Naive thymus-derived CD4-positive, alpha-beta T cell (primary cell): ENCODE measurements at regions not wholly inside any gene's neighbourhood (a gene's known extent, or its start where the extent isn't known, plus 50 kb on each side); places are given as distances from the start of the nearest gene placed in this dataset.

Experiments
- ATAC-seq: fragments of 150-1000 bp; cut with Tn5 transposase; 2 replicates; pipeline ENCODE4 v1.10.0; 2021; ENCODE audit warnings: mild to moderate bottlenecking, moderate library complexity
- CTCF ChIA-PET: fragments of 350-600 bp; sonication (Branson Sonifier 250); formaldehyde crosslinking; loops from one replicate; lab custom pipeline; 2021; ENCODE audit warnings: antibody characterized with exemption; lab: Charles Lee
- POLR2A ChIA-PET: fragments of 350-600 bp; sonication (Branson Sonifier 250); formaldehyde crosslinking; loops from one replicate; lab custom pipeline; 2021; ENCODE audit warnings: antibody characterized with exemption, inconsistent platforms; lab: Charles Lee
- DNase-seq, 9 donors: peaks; one replicate each; pipeline versions ENCODE4 v3.0.0 to v3.0.0-alpha.2; 2020 to 2022; ENCODE audit warnings: mixed read lengths in 1 of 9
- H3K27ac ChIP-seq: one replicate; pipeline ENCODE4 v1.7.0; 2013; ENCODE audit warnings: mild to moderate bottlenecking, low read depth, low read length, moderate library complexity
- H3K27me3 ChIP-seq, 2 donors: one replicate each; pipeline ENCODE4 v1.7.0; 2013; ENCODE audit warnings: low read length in 2 of 2, mild to moderate bottlenecking in 2 of 2, moderate library complexity in 2 of 2; ENCODE audit not compliant: control insufficient read depth in 2 of 2, insufficient read depth in 2 of 2
- H3K36me3 ChIP-seq, 3 experiments: 1 replicate in 2 of 3; 2 replicates in 1 of 3; pipeline ENCODE4 v1.7.0; 2013; ENCODE audit warnings: low read length in 3 of 3, mild to moderate bottlenecking in 3 of 3, moderate library complexity in 1 of 3; ENCODE audit not compliant: insufficient read depth in 3 of 3, control insufficient read depth in 2 of 3
- H3K4me1 ChIP-seq, 2 donors: one replicate each; pipeline ENCODE4 v1.7.0; 2013; ENCODE audit warnings: low read length in 2 of 2, mild to moderate bottlenecking in 2 of 2, moderate library complexity in 1 of 2; ENCODE audit not compliant: control insufficient read depth in 2 of 2, insufficient read depth in 2 of 2
- H3K4me3 ChIP-seq: 2 replicates; pipeline ENCODE4 v1.7.0; 2013; ENCODE audit warnings: mild to moderate bottlenecking, low read length
- H3K9me3 ChIP-seq, 3 experiments: 1 replicate in 2 of 3; 2 replicates in 1 of 3; pipeline ENCODE4 v1.7.0; 2013; ENCODE audit warnings: low read length in 3 of 3; ENCODE audit not compliant: control insufficient read depth in 2 of 3
- H3K27ac Mint-ChIP-seq, 9 donors: one replicate each; pipeline ENCODE4 v1.8.0; 2020 to 2022; ENCODE audit warnings: mixed read lengths in 9 of 9, mild to moderate bottlenecking in 8 of 9, moderate library complexity in 5 of 9, inconsistent platforms in 2 of 9
- H3K27me3 Mint-ChIP-seq, 5 donors: one replicate each; pipeline ENCODE4 v1.8.0; 2021 to 2022; ENCODE audit warnings: mixed read lengths in 5 of 5, mild to moderate bottlenecking in 1 of 5
- H3K36me3 Mint-ChIP-seq, 5 donors: one replicate each; pipeline ENCODE4 v1.8.0; 2020 to 2022; ENCODE audit warnings: mixed read lengths in 5 of 5, mild to moderate bottlenecking in 3 of 5, inconsistent platforms in 1 of 5
- H3K4me1 Mint-ChIP-seq, 7 donors: one replicate each; pipeline ENCODE4 v1.8.0; 2020 to 2022; ENCODE audit warnings: mixed read lengths in 7 of 7, mild to moderate bottlenecking in 3 of 7, inconsistent platforms in 1 of 7
- H3K4me3 Mint-ChIP-seq, 10 donors: one replicate each; pipeline ENCODE4 v1.8.0; 2020 to 2022; ENCODE audit warnings: mild to moderate bottlenecking in 10 of 10, mixed read lengths in 10 of 10, moderate library complexity in 6 of 10, inconsistent platforms in 2 of 10
- H3K9me3 Mint-ChIP-seq, 11 donors: one replicate each; pipeline ENCODE4 v1.8.0; 2020 to 2022; ENCODE audit warnings: mixed read lengths in 11 of 11, mild to moderate bottlenecking in 4 of 11, inconsistent platforms in 1 of 11, moderate library complexity in 1 of 11
- intact Hi-C, 2 donors: fragments of 100-400 bp; cut with micrococcal nuclease; formaldehyde crosslinking; loops; one replicate each; pipeline ENCODE4 v1.15.1; 2023

DNA sequence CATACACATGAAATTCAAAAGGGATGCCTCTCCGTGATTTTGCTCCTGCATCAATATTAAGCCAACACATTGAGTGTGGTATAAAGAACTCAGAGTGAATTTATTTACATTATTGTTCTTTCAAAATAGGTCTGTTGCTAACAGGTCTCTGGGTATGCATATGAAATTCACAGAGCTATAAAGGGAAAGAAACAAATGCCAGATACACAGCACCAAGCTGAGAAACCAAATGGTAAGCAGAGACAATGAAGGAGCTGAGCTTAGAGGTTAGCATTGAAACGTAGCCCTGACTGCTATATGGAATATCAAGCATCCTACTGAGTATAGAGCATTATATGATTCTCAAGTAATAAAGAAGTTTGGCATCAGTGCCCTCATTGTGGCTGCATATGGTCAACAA lies 712.9 kb downstream of the NSUN3 start:
- Histone ChIP-seq H3K9me3 (no peaks in the 10 kb centered on the region), H3K27me3 (no peaks in the 10 kb centered on the region), H3K27ac (no peak overlapping the region), H3K4me1 (no peaks in the 10 kb centered on the region), H3K36me3 (no peaks in the 10 kb centered on the region), H3K4me3 (no peak overlapping the region)
- DNase-seq (no peak), ATAC-seq (no peak)
- no peak overlapping the region for H3K27ac Mint-ChIP-seq
- ChIA-PET CTCF (interaction anchor here (0.6 kb wide), 1 partner anchor 15 kb away, joined by 3 read pairs; no protein-coding TSS in a partner anchor), POLR2A (no interaction called here)
- H3K27me3 Mint-ChIP-seq = no peaks in the 10 kb centered on the region
- intact Hi-C loops = no loop called here
- peaks cover 0 to 1% (median 0%) of the 10 kb centered on the region in 7 donors for H3K4me1 Mint-ChIP-seq
- no peaks in the 10 kb centered on the region for H3K36me3 Mint-ChIP-seq
- peaks cover 0 to 10% (median 2%) of the 10 kb centered on the region in 11 donors for H3K9me3 Mint-ChIP-seq
- H3K4me3 Mint-ChIP-seq = no peak overlapping the region

DNA sequence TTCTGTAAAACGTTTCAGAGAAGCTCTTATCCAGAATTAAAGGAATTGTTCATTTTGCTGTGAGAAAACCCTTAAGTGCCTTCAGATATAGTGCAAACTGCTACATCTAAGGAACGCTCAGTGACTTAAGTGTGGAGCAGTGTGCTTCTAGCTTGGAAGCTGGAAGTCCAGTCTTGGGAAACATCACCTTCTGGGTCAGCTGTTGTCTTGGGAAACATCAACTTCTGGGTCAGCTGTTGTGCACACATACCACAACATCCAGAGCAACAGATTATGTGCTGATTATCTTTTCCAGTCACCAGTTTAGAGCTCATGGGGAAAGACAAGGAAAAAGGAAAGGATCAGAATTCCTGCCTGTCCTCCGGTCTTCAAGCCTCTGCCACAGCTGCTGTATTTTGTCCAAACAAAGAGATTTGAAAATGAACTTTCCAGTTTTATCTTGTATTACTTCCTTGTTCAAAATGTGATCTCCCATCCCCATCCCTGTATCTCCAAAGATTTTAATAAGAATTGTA lies 713.6 kb downstream of the NSUN3 start:
- H3K4me3 Mint-ChIP-seq = no peak overlapping the region
- no peak for ATAC-seq
- H3K4me1 ChIP-seq = no peaks in the 10 kb centered on the region

DNA sequence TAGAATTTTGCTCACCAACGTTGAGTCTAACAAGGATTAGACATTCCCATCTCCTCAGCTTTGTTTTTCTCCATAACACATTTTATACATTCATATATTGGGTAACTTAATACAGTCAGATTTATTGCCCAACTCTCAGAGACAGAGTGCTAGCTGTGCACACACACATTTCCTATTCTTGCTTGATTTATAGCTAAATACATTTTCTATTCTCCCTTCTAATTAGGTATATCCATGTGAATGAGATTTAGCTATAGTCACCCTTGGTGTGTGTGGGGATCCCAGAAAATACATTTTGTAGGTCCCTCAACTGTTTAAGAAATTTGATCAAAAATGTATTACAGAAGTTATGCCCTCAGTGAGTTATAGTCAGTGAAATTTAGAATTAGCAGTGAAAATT lies 715.4 kb downstream of the NSUN3 start:
- peaks cover 0 to 1% (median 0%) of the 10 kb centered on the region in 7 donors for H3K4me1 Mint-ChIP-seq
- Histone ChIP-seq H3K4me3 (no peak overlapping the region), H3K36me3 (no peaks in the 10 kb centered on the region), H3K27ac (no peak overlapping the region), H3K27me3 (no peaks in the 10 kb centered on the region), H3K9me3 (no peaks in the 10 kb centered on the region), H3K4me1 (no peaks in the 10 kb centered on the region)
- H3K27ac Mint-ChIP-seq = no peak overlapping the region
- DNase-seq (no peak), ATAC-seq (no peak)
- no peak overlapping the region for H3K4me3 Mint-ChIP-seq
- peaks cover 0 to 14% (median 2%) of the 10 kb centered on the region in 11 donors for H3K9me3 Mint-ChIP-seq
- ChIA-PET POLR2A (no interaction called here), CTCF (no interaction called here)
- H3K36me3 Mint-ChIP-seq = no peaks in the 10 kb centered on the region
- intact Hi-C loops = no loop called here
- H3K27me3 Mint-ChIP-seq = no peaks in the 10 kb centered on the region

More for the DNA sequence above, 713.6 kb downstream of the NSUN3 start:
- intact Hi-C loops = no loop called here
- DNase-seq = no peak
- no peaks in the 10 kb centered on the region for H3K27me3 ChIP-seq
- Mint-ChIP-seq H3K27me3 (no peaks in the 10 kb centered on the region), H3K9me3 (peaks cover 0 to 12% (median 2%) of the 10 kb centered on the region in 11 donors), H3K4me1 (peaks cover 0 to 1% (median 0%) of the 10 kb centered on the region in 7 donors), H3K27ac (no peak overlapping the region), H3K36me3 (no peaks in the 10 kb centered on the region)
- ChIA-PET CTCF (no interaction called here), POLR2A (no interaction called here)
- no peak overlapping the region for H3K4me3 ChIP-seq
- H3K9me3 ChIP-seq = no peaks in the 10 kb centered on the region
- no peaks in the 10 kb centered on the region for H3K36me3 ChIP-seq
- H3K27ac ChIP-seq = no peak overlapping the region

- ATAC-seq (no peak), DNase-seq (no peak)
- intact Hi-C loops = no loop called here
- CTCF ChIA-PET = no interaction called here
- Histone ChIP-seq H3K27ac (no peak overlapping the region), H3K4me1 (no peaks in the 10 kb centered on the region), H3K27me3 (no peaks in the 10 kb centered on the region), H3K4me3 (no peak overlapping the region), H3K36me3 (no peaks in the 10 kb centered on the region), H3K9me3 (no peaks in the 10 kb centered on the region)
- H3K4me3 Mint-ChIP-seq = no peak overlapping the region
- peaks cover 0 to 1% (median 0%) of the 10 kb centered on the region in 7 donors for H3K4me1 Mint-ChIP-seq
- H3K36me3 Mint-ChIP-seq = no peaks in the 10 kb centered on the region
- no peaks in the 10 kb centered on the region for H3K27me3 Mint-ChIP-seq
- no peak overlapping the region for H3K27ac Mint-ChIP-seq
- POLR2A ChIA-PET = no interaction called here
- H3K9me3 Mint-ChIP-seq = peaks cover 0 to 14% (median 0%) of the 10 kb centered on the region in 11 donors
These were observed 716.1 kb downstream of the NSUN3 start for GRCh38 chr3:94778814-94779494.

- H3K9me3 Mint-ChIP-seq = peaks cover 0 to 14% (median 0%) of the 10 kb centered on the region in 11 donors
- H3K27ac Mint-ChIP-seq = no peak overlapping the region
- Histone ChIP-seq H3K36me3 (no peaks in the 10 kb centered on the region), H3K27ac (no peak overlapping the region), H3K27me3 (no peaks in the 10 kb centered on the region), H3K4me3 (no peak overlapping the region), H3K4me1 (no peaks in the 10 kb centered on the region), H3K9me3 (no peaks in the 10 kb centered on the region)
- no peaks in the 10 kb centered on the region for H3K27me3 Mint-ChIP-seq
- CTCF ChIA-PET = no interaction called here
- DNase-seq (no peak), ATAC-seq (no peak)
- no peak overlapping the region for H3K4me3 Mint-ChIP-seq
- H3K36me3 Mint-ChIP-seq = no peaks in the 10 kb centered on the region
- H3K4me1 Mint-ChIP-seq = peaks cover 0 to 1% (median 0%) of the 10 kb centered on the region in 7 donors
- POLR2A ChIA-PET = no interaction called here
- intact Hi-C loops = no loop called here
These were observed 716.8 kb downstream of the NSUN3 start for GRCh38 chr3:94779699-94780098.

DNA sequence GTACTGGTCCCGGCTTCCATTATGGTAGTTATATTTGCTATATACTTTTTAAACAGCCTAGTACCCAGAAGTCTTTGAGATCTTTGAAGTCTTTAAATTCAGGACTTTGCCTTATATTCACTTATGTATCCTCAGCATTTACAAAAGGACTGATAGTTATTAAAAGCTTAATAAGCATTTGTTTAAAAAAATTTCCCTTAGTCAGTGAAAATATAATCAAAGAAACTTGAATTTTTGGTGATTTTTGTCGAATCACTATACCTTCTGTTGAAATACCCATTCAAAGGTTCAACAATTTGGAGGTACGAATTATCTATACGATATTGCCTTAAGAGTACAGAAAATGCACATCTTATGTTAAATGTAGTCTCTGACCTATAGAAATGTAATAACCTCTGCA lies 721.4 kb downstream of the NSUN3 start:
- Mint-ChIP-seq H3K36me3 (no peaks in the 10 kb centered on the region), H3K4me3 (no peak overlapping the region), H3K27me3 (no peaks in the 10 kb centered on the region), H3K4me1 (no peaks in the 10 kb centered on the region), H3K27ac (no peak overlapping the region), H3K9me3 (peaks cover 0 to 5% (median 0%) of the 10 kb centered on the region in 11 donors)
- ATAC-seq = no peak
- no peak for DNase-seq
- Histone ChIP-seq H3K27me3 (no peaks in the 10 kb centered on the region), H3K4me1 (no peaks in the 10 kb centered on the region), H3K27ac (no peak overlapping the region), H3K4me3 (no peak overlapping the region), H3K9me3 (no peaks in the 10 kb centered on the region), H3K36me3 (no peaks in the 10 kb centered on the region)
- CTCF ChIA-PET = no interaction called here
- POLR2A ChIA-PET = no interaction called here
- intact Hi-C loops = no loop called here

- no peaks in the 10 kb centered on the region for H3K4me1 ChIP-seq
- Mint-ChIP-seq H3K27me3 (no peaks in the 10 kb centered on the region), H3K9me3 (peaks cover 0 to 6% (median 3%) of the 10 kb centered on the region in 11 donors), H3K27ac (no peak overlapping the region), H3K36me3 (no peaks in the 10 kb centered on the region), H3K4me3 (no peak overlapping the region), H3K4me1 (no peaks in the 10 kb centered on the region)
- intact Hi-C loops = no loop called here
- no peaks in the 10 kb centered on the region for H3K9me3 ChIP-seq
- H3K27me3 ChIP-seq = no peaks in the 10 kb centered on the region
- ChIA-PET CTCF (no interaction called here), POLR2A (no interaction called here)
- no peak overlapping the region for H3K27ac ChIP-seq
- no peak for DNase-seq
- no peak for ATAC-seq
- no peak overlapping the region for H3K4me3 ChIP-seq
- no peaks in the 10 kb centered on the region for H3K36me3 ChIP-seq
These were observed 724.2 kb downstream of the NSUN3 start for GRCh38 chr3:94787066-94787465.
